Panc1 (cell line): ENCODE measurements at regions not wholly inside any gene's neighbourhood (a gene's known extent, or its start where the extent isn't known, plus 50 kb on each side); places are given as distances from the start of the nearest gene placed in this dataset.

ENCODE experiments used
- ATAC-seq: fragments of 200-7000 bp; cut with Tn5 transposase; 2 replicates; pipeline ENCODE4 v1.9.1; 2020; ENCODE audit warnings: mild to moderate bottlenecking, moderate library complexity
- BruUV-seq: library from RNA; stranded (reverse); fragments of 400-500 nt; replicated peaks from 2 replicates; lab custom pipeline; 2021; lab: Mats Ljungman, UMichigan
- CTCF ChIA-PET: fragments of 300-600 bp; sonication (Branson Sonifier 250); formaldehyde crosslinking; loops from one replicate; lab custom pipeline; 2022; ENCODE audit warnings: antibody characterized with exemption; lab: Charles Lee
- POLR2A ChIA-PET: fragments of 300-600 bp; sonication (Branson Sonifier 250); formaldehyde crosslinking; loops from one replicate; lab custom pipeline; 2022; ENCODE audit warnings: antibody characterized with exemption; lab: Charles Lee
- DNase-seq: peaks from one replicate; pipeline ENCODE4 v3.0.0-alpha.2; 2010; ENCODE audit warnings: low read depth, low spot score
- H3K27ac ChIP-seq: 2 replicates; pipeline ENCODE4 v1.5.1; 2011; ENCODE audit warnings: mild to moderate bottlenecking, low read length, inconsistent platforms
- H3K27me3 ChIP-seq: fragments of 200-500 bp; sonication (Bioruptor generic); 2 replicates; pipeline ENCODE4 v1.6.0; 2014; ENCODE audit warnings: low read length, inconsistent platforms; ENCODE audit not compliant: control insufficient read depth, insufficient read depth
- H3K36me3 ChIP-seq: fragments of 200-500 bp; sonication (Bioruptor generic); 2 replicates; pipeline ENCODE4 v1.5.1; 2014; ENCODE audit warnings: inconsistent platforms, mild to moderate bottlenecking, low read length, moderate library complexity; ENCODE audit not compliant: control insufficient read depth, insufficient read depth
- H3K4me1 ChIP-seq: 2 replicates; pipeline ENCODE4 v1.5.1; 2011; ENCODE audit warnings: inconsistent platforms, mild to moderate bottlenecking, low read length, moderate library complexity; ENCODE audit not compliant: control insufficient read depth, insufficient read depth
- H3K4me3 ChIP-seq, 2 experiments: 2 replicates each; pipeline ENCODE4 v1.5.1; 2011 to 2012; ENCODE audit warnings: low read depth in 2 of 2, low read length in 2 of 2, mild to moderate bottlenecking in 2 of 2, inconsistent platforms in 1 of 2, moderate library complexity in 1 of 2
- H3K9me3 ChIP-seq: fragments of 200-500 bp; sonication (Bioruptor generic); 2 replicates; pipeline ENCODE4 v1.5.1; 2014; ENCODE audit warnings: low read depth, mild to moderate bottlenecking, inconsistent platforms, low read length, moderate library complexity; ENCODE audit not compliant: control insufficient read depth, insufficient read depth
- POLR2AphosphoS5 ChIP-seq: IDR thresholded peaks from 2 replicates; pipeline ENCODE4 v1.6.1; 2012; ENCODE audit warnings: mild to moderate bottlenecking, low read depth, low read length, moderate library complexity
- SIN3A ChIP-seq: IDR thresholded peaks from 2 replicates; pipeline ENCODE4 v1.6.1; 2012; ENCODE audit warnings: low read depth, mild to moderate bottlenecking, low read length, moderate library complexity, borderline replicate concordance; ENCODE audit not compliant: insufficient read depth
- TCF7L2 ChIP-seq: IDR thresholded peaks from 2 replicates; pipeline ENCODE4 v1.6.1; 2011; ENCODE audit warnings: mild to moderate bottlenecking, low read depth, low read length, inconsistent platforms
- in situ Hi-C: cut with HindIII; loops from 2 replicates; pipeline ENCODE4 v1.10.0; 2016; ENCODE audit warnings: low sequenced_read_pairs, low pct_unique_long_range_greater_than_20kb
- intact Hi-C: fragments of 100-400 bp; cut with micrococcal nuclease; formaldehyde crosslinking; loops from one replicate; pipeline ENCODE4 v1.10.0; 2022; ENCODE audit not compliant: unreplicated experiment
- TF ChIP-seq, protein P1 (sequence below), 2 experiments: IDR thresholded peaks; 2 replicates each; pipeline ENCODE4 v1.6.1; 2011 to 2012; ENCODE audit warnings: low read depth in 2 of 2, control low read depth in 1 of 2, low read length in 1 of 2, mild to moderate bottlenecking in 1 of 2, moderate library complexity in 1 of 2; ENCODE audit not compliant: insufficient read depth in 1 of 2
- TF ChIP-seq, protein P2 (sequence below): fragments of 450-650 bp; IDR thresholded peaks from 2 replicates; pipeline ENCODE4 v1.5.1; 2017; ENCODE audit warnings: mild to moderate bottlenecking

DNA sequence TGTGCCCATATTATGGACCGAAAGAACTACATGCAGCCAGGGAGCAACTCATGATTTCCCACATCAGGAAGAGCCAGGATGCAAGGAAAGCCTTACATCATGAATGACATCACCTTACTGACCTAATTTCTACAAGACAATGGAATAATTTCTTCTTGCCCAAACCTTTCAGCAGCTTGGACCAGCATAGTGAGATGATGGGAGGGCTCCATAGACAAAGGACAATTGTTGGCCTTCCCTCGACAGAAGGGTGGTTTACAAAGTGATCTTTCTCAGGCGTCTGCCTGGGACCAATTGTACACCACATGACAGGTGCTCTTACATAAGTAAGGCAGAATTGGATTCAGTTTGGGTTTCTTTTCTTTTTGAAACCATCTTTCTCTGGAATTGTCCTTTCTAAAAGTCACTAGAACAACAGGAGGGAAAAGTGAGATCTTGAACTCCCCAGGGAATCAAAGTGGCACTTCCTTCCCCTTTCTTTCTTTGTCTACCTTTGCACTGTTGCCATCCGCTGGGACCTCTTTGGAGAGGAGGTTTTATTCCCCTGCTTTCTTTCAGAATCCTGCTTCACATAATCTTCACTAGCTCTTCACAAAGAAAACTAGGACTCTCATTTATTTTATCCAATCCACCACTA, 51.7 kb upstream of the PAK1 start:
- Histone ChIP-seq H3K27me3 (no peaks in the 10 kb centered on the region), H3K4me3 (no peak overlapping the region), H3K4me1 (no peaks in the 10 kb centered on the region), H3K9me3 (no peaks in the 10 kb centered on the region), H3K27ac (no peak overlapping the region), H3K36me3 (no peaks in the 10 kb centered on the region)
- POLR2A ChIA-PET, result no interaction called here
- TF ChIP-seq TCF7L2 (no peak), POLR2AphosphoS5 (no peak), SIN3A (no peak)
- TF ChIP-seq, protein P1, sequence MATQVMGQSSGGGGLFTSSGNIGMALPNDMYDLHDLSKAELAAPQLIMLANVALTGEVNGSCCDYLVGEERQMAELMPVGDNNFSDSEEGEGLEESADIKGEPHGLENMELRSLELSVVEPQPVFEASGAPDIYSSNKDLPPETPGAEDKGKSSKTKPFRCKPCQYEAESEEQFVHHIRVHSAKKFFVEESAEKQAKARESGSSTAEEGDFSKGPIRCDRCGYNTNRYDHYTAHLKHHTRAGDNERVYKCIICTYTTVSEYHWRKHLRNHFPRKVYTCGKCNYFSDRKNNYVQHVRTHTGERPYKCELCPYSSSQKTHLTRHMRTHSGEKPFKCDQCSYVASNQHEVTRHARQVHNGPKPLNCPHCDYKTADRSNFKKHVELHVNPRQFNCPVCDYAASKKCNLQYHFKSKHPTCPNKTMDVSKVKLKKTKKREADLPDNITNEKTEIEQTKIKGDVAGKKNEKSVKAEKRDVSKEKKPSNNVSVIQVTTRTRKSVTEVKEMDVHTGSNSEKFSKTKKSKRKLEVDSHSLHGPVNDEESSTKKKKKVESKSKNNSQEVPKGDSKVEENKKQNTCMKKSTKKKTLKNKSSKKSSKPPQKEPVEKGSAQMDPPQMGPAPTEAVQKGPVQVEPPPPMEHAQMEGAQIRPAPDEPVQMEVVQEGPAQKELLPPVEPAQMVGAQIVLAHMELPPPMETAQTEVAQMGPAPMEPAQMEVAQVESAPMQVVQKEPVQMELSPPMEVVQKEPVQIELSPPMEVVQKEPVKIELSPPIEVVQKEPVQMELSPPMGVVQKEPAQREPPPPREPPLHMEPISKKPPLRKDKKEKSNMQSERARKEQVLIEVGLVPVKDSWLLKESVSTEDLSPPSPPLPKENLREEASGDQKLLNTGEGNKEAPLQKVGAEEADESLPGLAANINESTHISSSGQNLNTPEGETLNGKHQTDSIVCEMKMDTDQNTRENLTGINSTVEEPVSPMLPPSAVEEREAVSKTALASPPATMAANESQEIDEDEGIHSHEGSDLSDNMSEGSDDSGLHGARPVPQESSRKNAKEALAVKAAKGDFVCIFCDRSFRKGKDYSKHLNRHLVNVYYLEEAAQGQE (IDR thresholded peaks at IDR 0.05; ENCODE audit: insufficient read depth in 1 of 2, low read depth in 2 of 2, low read length in 1 of 2), result no peak
- TF ChIP-seq, protein P2, sequence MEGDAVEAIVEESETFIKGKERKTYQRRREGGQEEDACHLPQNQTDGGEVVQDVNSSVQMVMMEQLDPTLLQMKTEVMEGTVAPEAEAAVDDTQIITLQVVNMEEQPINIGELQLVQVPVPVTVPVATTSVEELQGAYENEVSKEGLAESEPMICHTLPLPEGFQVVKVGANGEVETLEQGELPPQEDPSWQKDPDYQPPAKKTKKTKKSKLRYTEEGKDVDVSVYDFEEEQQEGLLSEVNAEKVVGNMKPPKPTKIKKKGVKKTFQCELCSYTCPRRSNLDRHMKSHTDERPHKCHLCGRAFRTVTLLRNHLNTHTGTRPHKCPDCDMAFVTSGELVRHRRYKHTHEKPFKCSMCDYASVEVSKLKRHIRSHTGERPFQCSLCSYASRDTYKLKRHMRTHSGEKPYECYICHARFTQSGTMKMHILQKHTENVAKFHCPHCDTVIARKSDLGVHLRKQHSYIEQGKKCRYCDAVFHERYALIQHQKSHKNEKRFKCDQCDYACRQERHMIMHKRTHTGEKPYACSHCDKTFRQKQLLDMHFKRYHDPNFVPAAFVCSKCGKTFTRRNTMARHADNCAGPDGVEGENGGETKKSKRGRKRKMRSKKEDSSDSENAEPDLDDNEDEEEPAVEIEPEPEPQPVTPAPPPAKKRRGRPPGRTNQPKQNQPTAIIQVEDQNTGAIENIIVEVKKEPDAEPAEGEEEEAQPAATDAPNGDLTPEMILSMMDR, result no peak
- DNase-seq (no peak), ATAC-seq (no peak)
- CTCF ChIA-PET, result no interaction called here
- intact Hi-C loops, result no loop called here
- in situ Hi-C loops, result no loop called here
- BruUV-seq, result no TSS peak

DNA sequence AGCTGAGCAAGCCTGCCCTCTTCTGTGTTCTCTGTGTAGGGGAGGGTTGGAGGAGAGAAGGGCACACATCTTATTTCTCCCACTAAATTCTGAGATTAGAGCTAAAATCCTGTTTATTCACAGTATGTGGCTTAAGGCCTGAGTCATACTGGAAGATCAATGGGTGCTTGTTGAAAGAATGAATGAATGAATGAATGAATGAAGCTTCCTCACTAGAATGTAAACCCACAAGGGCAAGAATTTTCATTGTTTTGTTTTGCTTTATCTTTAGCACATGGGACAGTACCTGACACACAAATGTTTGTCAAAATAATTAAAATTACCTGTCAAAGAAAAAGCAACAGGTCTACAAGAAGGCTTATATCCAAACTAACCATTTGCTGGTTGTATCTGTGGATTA, 50.6 kb upstream of the PAK1 start:
- DNase-seq, result no peak
- Histone ChIP-seq H3K9me3 (no peaks in the 10 kb centered on the region), H3K27me3 (no peaks in the 10 kb centered on the region), H3K4me1 (no peaks in the 10 kb centered on the region), H3K27ac (no peak overlapping the region), H3K4me3 (no peak overlapping the region), H3K36me3 (no peaks in the 10 kb centered on the region)
- POLR2A ChIA-PET, result no interaction called here
- TF ChIP-seq SIN3A (no peak), POLR2AphosphoS5 (no peak), TCF7L2 (no peak)
- TF ChIP-seq, protein P1 (IDR thresholded peaks at IDR 0.05; ENCODE audit: insufficient read depth in 1 of 2, low read depth in 2 of 2, low read length in 1 of 2), result no peak
- TF ChIP-seq, protein P2, result peak; percentile 21; the same call in 1 of the 2 replicates
- ATAC-seq, result no peak
- BruUV-seq, result no TSS peak
- CTCF ChIA-PET, result interaction anchor here (0.5 kb wide), 1 partner anchor 43 kb away, joined by 3 read pairs; no protein-coding TSS in a partner anchor
- intact Hi-C loops (no loop called here), in situ Hi-C loops (loop anchor here (5.0 kb wide), 1 partner anchor 82 kb away; no protein-coding TSS in a partner anchor)
